ENCODE measurements at regions not wholly inside any gene's neighbourhood (a gene's known extent, or its start where the extent isn't known, plus 50 kb on each side); places are given as distances from the start of the nearest gene placed in this dataset.
A peak's percentile ranks its signal among the peaks of the same experiment; 100 is the strongest.

- in situ Hi-C loops (cut with HindIII; ENCODE audit: low pct_ligation_motif_present, low pct_unique_long_range_greater_than_20kb, low sequenced_read_pairs): no loop called here
- DNase-seq: no peak
Observed at GRCh38 chr15:35871812-35872211, 325.8 kb upstream of the DPH6 start.

- in situ Hi-C loops (cut with HindIII; ENCODE audit: low pct_ligation_motif_present, low pct_unique_long_range_greater_than_20kb, low sequenced_read_pairs): no loop called here
- no peak for DNase-seq
Observed at GRCh38 chr15:35872577-35872976, 326.6 kb upstream of the DPH6 start.

- DNase-seq: peak; percentile 53
- in situ Hi-C loops (cut with HindIII; ENCODE audit: low pct_ligation_motif_present, low pct_unique_long_range_greater_than_20kb, low sequenced_read_pairs): no loop called here
Observed at GRCh38 chr15:35874260-35874905, 328.4 kb upstream of the DPH6 start.

DNA sequence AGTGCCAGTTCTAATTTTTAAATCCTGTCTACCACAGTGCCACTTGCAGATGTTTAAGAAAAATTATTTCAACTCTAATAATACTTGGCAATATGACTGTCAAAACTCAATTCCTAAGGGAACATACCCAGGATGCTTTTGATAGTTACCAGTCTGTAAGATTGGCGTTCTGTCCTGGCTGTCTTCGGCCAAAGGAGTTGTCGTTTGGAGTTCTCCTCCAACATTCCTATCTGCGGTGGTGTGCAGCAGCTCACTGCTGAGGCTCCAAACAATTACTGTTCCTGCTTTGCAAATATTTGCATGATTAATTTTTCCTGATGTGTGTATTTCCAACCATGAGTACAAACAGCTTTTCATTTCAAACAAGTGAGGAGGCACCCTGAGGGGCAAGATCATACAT, 330.8 kb upstream of the DPH6 start:
- no peak for DNase-seq
- in situ Hi-C loops (cut with HindIII; ENCODE audit: low pct_ligation_motif_present, low pct_unique_long_range_greater_than_20kb, low sequenced_read_pairs): no loop called here

DNA sequence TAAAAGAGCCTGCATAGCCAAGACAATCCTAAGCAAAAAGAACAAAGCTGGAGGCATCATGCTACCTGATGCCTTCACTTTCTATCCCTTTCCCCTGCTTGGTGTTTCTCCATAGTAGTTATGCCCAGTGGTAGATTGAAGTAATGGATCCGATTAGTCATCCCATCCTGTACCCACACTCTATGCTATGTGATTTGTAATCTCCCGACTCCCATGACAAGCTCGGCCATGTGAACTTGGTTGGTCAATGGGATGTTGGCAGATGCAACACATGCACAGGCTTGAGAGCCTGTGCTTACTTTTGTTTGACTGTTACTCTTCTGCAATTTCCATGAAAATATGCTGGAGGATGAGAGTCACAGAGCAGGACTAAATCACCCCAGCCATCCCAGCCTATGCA, 334.9 kb upstream of the DPH6 start:
- in situ Hi-C loops (cut with HindIII; ENCODE audit: low pct_ligation_motif_present, low pct_unique_long_range_greater_than_20kb, low sequenced_read_pairs): no loop called here
- no peak for DNase-seq

DNA sequence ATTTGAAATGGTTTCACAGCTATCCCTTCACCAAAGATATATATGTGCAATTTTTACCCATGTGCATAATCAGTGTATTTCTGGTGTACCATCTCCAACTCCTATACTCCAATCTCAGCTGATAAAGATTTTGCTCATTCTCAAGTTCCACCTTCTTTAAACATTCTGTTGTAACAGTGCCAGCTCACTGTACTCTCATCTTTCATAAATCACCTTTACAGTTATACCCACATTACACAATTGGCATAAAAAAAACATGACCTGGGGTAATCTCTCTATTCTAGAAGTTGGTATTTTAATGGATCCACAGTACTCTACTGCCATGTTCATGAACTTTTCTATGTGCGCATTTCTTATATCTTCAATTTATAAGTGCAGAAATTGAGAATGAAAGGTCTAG, 339.9 kb upstream of the DPH6 start:
- in situ Hi-C loops (cut with HindIII; ENCODE audit: low pct_ligation_motif_present, low pct_unique_long_range_greater_than_20kb, low sequenced_read_pairs): no loop called here
- no peak for DNase-seq

GRCh38 chr15:35886765-35887164, 340.8 kb upstream of the DPH6 start:
- in situ Hi-C loops (cut with HindIII; ENCODE audit: low pct_ligation_motif_present, low pct_unique_long_range_greater_than_20kb, low sequenced_read_pairs): no loop called here
- DNase-seq: no peak

- DNase-seq: no peak
- in situ Hi-C loops (cut with HindIII; ENCODE audit: low pct_ligation_motif_present, low pct_unique_long_range_greater_than_20kb, low sequenced_read_pairs): no loop called here
Observed at GRCh38 chr15:35888815-35889214, 342.9 kb upstream of the DPH6 start.

DNA sequence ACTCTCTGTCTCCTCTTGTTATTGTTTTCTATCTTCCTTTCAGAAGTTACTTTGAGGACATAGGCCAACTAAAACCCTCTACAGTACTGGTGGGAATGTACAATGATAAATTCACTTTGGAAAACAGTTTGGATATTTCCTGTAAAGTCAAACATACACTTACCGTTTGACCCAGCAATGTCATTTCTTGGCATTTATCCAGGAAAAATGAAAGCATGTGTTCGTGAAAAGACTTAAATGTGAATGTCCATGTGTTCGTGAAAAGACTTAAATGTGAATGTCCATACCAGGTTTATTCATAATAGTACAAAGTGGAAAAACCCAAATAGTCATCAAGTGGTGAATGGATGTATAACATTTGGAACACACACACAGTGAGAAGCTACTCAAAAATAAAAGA, 361.5 kb upstream of the DPH6 start:
- DNase-seq: no peak
- in situ Hi-C loops (cut with HindIII; ENCODE audit: low pct_ligation_motif_present, low pct_unique_long_range_greater_than_20kb, low sequenced_read_pairs): no loop called here

GRCh38 chr15:35909414-35909813, 363.4 kb upstream of the DPH6 start:
- no peak for DNase-seq
- in situ Hi-C loops (cut with HindIII; ENCODE audit: low pct_ligation_motif_present, low pct_unique_long_range_greater_than_20kb, low sequenced_read_pairs): no loop called here

DNA sequence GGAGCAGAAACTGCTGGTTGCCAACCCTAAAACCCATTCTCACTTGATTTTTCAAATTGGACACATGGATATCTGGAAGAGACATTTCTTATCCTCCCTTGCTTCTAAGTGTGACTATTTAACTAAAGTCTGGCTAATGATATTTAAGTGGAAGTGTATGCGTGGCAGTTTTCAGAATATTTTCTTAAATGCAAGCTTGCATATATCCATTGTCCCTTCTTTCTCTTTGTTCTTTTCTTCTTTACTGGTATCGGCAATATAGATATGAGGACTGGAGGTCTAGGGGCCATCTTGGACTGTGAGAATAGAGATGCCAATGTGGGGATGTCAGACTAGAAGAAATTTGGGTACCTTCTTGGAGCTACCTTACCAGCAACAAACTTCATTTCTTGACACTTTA, 364.3 kb upstream of the DPH6 start:
- in situ Hi-C loops (cut with HindIII; ENCODE audit: low pct_ligation_motif_present, low pct_unique_long_range_greater_than_20kb, low sequenced_read_pairs): no loop called here
- no peak for DNase-seq

DNA sequence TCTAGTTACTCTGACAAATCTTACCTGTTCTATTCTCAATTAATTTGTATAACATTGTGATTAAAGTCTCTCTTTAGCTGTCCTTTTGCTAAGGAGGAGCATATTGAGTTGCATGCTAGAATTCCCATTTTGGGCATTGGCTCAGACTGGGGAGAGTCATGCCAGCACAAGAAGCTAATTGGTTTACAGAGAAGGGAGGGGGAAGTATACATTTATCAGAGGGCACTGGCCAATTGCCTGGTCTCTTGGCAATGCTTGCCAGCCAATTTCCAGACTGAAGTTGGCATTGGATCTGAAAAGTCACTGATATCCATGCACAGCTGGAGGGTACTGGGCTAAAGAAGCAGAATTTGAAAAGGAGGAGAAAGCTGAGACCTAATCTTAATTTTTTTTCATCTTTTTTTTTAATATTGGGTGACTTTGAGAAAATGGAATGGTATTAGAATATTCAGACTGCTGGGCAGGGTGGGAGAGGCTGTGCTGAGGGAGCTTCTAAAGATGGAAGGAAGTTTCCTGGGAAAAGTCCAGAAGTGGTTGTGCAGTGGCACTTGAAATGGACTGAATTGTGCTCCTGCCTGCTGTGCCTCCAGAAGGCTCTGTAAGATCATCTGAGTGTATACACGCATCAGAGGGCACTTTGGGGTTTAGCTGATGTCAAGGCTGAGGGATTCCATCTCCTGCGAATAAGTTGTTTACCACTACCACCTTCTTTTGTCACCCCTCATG, 365.2 kb upstream of the DPH6 start:
- in situ Hi-C loops (cut with HindIII; ENCODE audit: low pct_ligation_motif_present, low pct_unique_long_range_greater_than_20kb, low sequenced_read_pairs): no loop called here
- no peak for DNase-seq

- in situ Hi-C loops (cut with HindIII; ENCODE audit: low pct_ligation_motif_present, low pct_unique_long_range_greater_than_20kb, low sequenced_read_pairs): no loop called here
- DNase-seq: peak; percentile 5
Observed at GRCh38 chr15:35912196-35912595, 366.2 kb upstream of the DPH6 start.

DNA sequence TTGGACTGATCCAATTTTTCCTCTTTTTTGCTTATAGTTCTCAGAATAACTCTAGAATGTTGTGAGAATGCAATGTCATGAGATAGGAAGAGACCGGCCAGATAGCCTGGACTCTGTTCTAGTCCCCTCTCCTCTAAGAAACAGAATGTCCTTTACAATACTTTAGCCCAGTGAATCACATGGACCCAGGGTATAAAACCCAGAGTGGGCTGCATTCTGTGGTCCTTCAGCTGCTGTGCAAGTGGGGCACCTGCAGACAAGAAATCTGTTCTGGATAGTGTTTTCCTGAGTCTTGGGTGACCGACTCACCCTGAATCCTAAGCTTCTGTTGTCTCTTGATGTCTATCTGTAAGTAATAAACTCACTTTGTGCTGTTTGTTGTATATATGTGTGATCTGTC, 368.6 kb upstream of the DPH6 start:
- in situ Hi-C loops (cut with HindIII; ENCODE audit: low pct_ligation_motif_present, low pct_unique_long_range_greater_than_20kb, low sequenced_read_pairs): no loop called here

GRCh38 chr15:35921046-35921445, 375.1 kb upstream of the DPH6 start:
- DNase-seq: no peak
- in situ Hi-C loops (cut with HindIII; ENCODE audit: low pct_ligation_motif_present, low pct_unique_long_range_greater_than_20kb, low sequenced_read_pairs): no loop called here

More for the DNA sequence above, 368.6 kb upstream of the DPH6 start:
- no peak for DNase-seq

GRCh38 chr15:35925275-35926006, 379.5 kb upstream of the DPH6 start:
- no peak for DNase-seq

DNA sequence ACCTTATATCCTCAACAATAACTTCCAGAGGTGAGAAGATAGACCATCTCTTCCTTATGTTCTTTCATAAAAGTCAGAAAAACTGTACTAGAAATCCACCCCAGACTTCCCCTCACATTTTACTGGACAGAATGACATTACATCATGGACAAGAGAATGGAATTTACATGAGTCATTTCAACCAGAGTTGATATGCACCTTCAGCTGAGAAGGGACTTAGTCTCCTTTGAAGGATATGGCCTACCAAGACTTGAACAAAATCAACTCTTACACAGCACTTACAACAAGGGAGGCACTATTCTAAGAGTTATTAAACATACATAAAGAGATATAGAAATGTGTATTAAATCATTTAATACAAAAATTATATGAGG, 380.0 kb upstream of the DPH6 start:
- in situ Hi-C loops (cut with HindIII; ENCODE audit: low pct_ligation_motif_present, low pct_unique_long_range_greater_than_20kb, low sequenced_read_pairs): no loop called here
- DNase-seq: peak; percentile 15

More at GRCh38 chr15:35925275-35926006, 379.5 kb upstream of the DPH6 start:
- in situ Hi-C loops (cut with HindIII; ENCODE audit: low pct_ligation_motif_present, low pct_unique_long_range_greater_than_20kb, low sequenced_read_pairs): no loop called here

- no peak for DNase-seq
- in situ Hi-C loops (cut with HindIII; ENCODE audit: low pct_ligation_motif_present, low pct_unique_long_range_greater_than_20kb, low sequenced_read_pairs): no loop called here
Observed at GRCh38 chr15:35928847-35929246, 382.9 kb upstream of the DPH6 start.

GRCh38 chr15:35929740-35930444, 383.9 kb upstream of the DPH6 start:
- no peak for DNase-seq
- in situ Hi-C loops (cut with HindIII; ENCODE audit: low pct_ligation_motif_present, low pct_unique_long_range_greater_than_20kb, low sequenced_read_pairs): no loop called here

Measured in ACHN (cell line).